HEK293 (cell line): ENCODE measurements at regions not wholly inside any gene's neighbourhood (a gene's known extent, or its start where the extent isn't known, plus 50 kb on each side); places are given as distances from the start of the nearest gene placed in this dataset.

ENCODE experiments used
- CTCF ChIA-PET: fragments of 350-600 bp; formaldehyde crosslinking; extraction: SDS; loops from one replicate; lab custom pipeline; 2021; ENCODE audit warnings: antibody characterized with exemption; lab: Yijun Ruan, JAX
- POLR2A ChIA-PET: fragments of 300-600 bp; formaldehyde crosslinking; extraction: SDS; loops from one replicate; lab custom pipeline; 2020; ENCODE audit warnings: antibody characterized with exemption, inconsistent platforms; lab: Yijun Ruan, JAX
- H3K27ac ChIP-seq: fragments of 200-500 bp; sonication (Bioruptor generic); 2 replicates; pipeline ENCODE4 v1.5.1; 2014; ENCODE audit warnings: low read depth, low read length, control low read depth, inconsistent platforms; ENCODE audit errors: extremely low read depth
- H3K36me3 ChIP-seq, 2 experiments: fragments of 200-500 bp in 1 of 2; sonication (Bioruptor generic) in 1 of 2; 1 replicate in 1 of 2; 2 replicates in 1 of 2; pipeline ENCODE4 v1.5.1; 2014 to 2017; ENCODE audit warnings: inconsistent platforms in 2 of 2, low read length in 2 of 2; ENCODE audit not compliant: control insufficient read depth in 2 of 2, insufficient read depth in 1 of 2
- H3K4me1 ChIP-seq: fragments of 200-500 bp; sonication (Bioruptor generic); 2 replicates; pipeline ENCODE4 v1.5.1; 2014; ENCODE audit warnings: mild to moderate bottlenecking, low read length, inconsistent platforms; ENCODE audit not compliant: control insufficient read depth, insufficient read depth
- H3K4me3 ChIP-seq: 2 replicates; pipeline ENCODE4 v1.5.1; 2011; ENCODE audit warnings: low read depth, mild to moderate bottlenecking, control low read depth, low read length, moderate library complexity
- H3K9me3 ChIP-seq: fragments of 200-500 bp; sonication (Bioruptor generic); 2 replicates; pipeline ENCODE4 v1.5.1; 2014; ENCODE audit warnings: low read depth, low read length, inconsistent platforms; ENCODE audit not compliant: control insufficient read depth, insufficient read depth
- GFI1B ChIP-seq: fragments of 450-650 bp; formaldehyde crosslinking; IDR thresholded peaks from 2 replicates; pipeline ENCODE4 v1.5.1; 2016; ENCODE audit warnings: missing biosample characterization, missing genetic modification characterization
- GLI4 ChIP-seq: fragments of 450-650 bp; formaldehyde crosslinking; IDR thresholded peaks from 2 replicates; pipeline ENCODE4 v1.5.1; 2016; ENCODE audit warnings: missing biosample characterization, missing genetic modification characterization
- HOXC10 ChIP-seq: sonication (generic); formaldehyde crosslinking; IDR thresholded peaks from 2 replicates; pipeline ENCODE4 v1.8.1; 2023; ENCODE audit warnings: mild to moderate bottlenecking, missing genetic modification reagents
- INSM2 ChIP-seq: fragments of 450-650 bp; formaldehyde crosslinking; IDR thresholded peaks from 2 replicates; pipeline ENCODE4 v1.5.1; 2016; ENCODE audit warnings: missing biosample characterization, missing genetic modification characterization
- KLF8 ChIP-seq: fragments of 450-650 bp; formaldehyde crosslinking; IDR thresholded peaks from 2 replicates; pipeline ENCODE4 v1.5.1; 2016; ENCODE audit warnings: missing biosample characterization, missing genetic modification characterization
- MEIS1 ChIP-seq: sonication (generic); formaldehyde crosslinking; IDR thresholded peaks from 2 replicates; pipeline ENCODE4 v1.8.1; 2022; ENCODE audit warnings: missing genetic modification reagents, mild to moderate bottlenecking, borderline replicate concordance
- PATZ1 ChIP-seq: fragments of 450-650 bp; formaldehyde crosslinking; IDR thresholded peaks from 2 replicates; pipeline ENCODE4 v1.5.1; 2016; ENCODE audit warnings: missing biosample characterization, missing genetic modification characterization
- SP2 ChIP-seq: fragments of 450-650 bp; formaldehyde crosslinking; IDR thresholded peaks from 2 replicates; pipeline ENCODE4 v1.5.1; 2016; ENCODE audit warnings: missing biosample characterization, missing genetic modification characterization
- YY1 ChIP-seq: fragments of 450-650 bp; formaldehyde crosslinking; IDR thresholded peaks from 2 replicates; pipeline ENCODE4 v1.5.1; 2018; ENCODE audit warnings: missing biosample characterization, missing genetic modification characterization
- ZBTB49 ChIP-seq: fragments of 450-650 bp; formaldehyde crosslinking; IDR thresholded peaks from 2 replicates; pipeline ENCODE4 v1.5.1; 2016; ENCODE audit warnings: missing biosample characterization, missing genetic modification characterization, low read depth
- ZFP69B ChIP-seq: fragments of 450-650 bp; formaldehyde crosslinking; IDR thresholded peaks from 2 replicates; pipeline ENCODE4 v1.5.1; 2016; ENCODE audit warnings: missing biosample characterization, missing genetic modification characterization
- ZNF175 ChIP-seq: fragments of 450-650 bp; formaldehyde crosslinking; IDR thresholded peaks from 2 replicates; pipeline ENCODE4 v1.5.1; 2016; ENCODE audit warnings: missing biosample characterization, missing genetic modification characterization
- ZNF202 ChIP-seq: fragments of 450-650 bp; formaldehyde crosslinking; IDR thresholded peaks from 2 replicates; pipeline ENCODE4 v1.5.1; 2016; ENCODE audit warnings: missing biosample characterization, missing genetic modification characterization, borderline replicate concordance
- ZNF26 ChIP-seq: fragments of 450-650 bp; formaldehyde crosslinking; IDR thresholded peaks from 2 replicates; pipeline ENCODE4 v1.5.1; 2016; ENCODE audit warnings: missing biosample characterization, missing genetic modification characterization
- ZNF266 ChIP-seq: fragments of 450-650 bp; formaldehyde crosslinking; IDR thresholded peaks from 2 replicates; pipeline ENCODE4 v1.5.1; 2016; ENCODE audit warnings: missing biosample characterization, missing genetic modification characterization, low read depth
- ZNF311 ChIP-seq: fragments of 450-650 bp; formaldehyde crosslinking; IDR thresholded peaks from 2 replicates; pipeline ENCODE4 v1.5.1; 2017; ENCODE audit warnings: missing biosample characterization, missing genetic modification characterization, borderline replicate concordance
- ZNF37A ChIP-seq: fragments of 450-650 bp; IDR thresholded peaks from 2 replicates; pipeline ENCODE4 v1.5.1; 2018; ENCODE audit warnings: missing biosample characterization, missing genetic modification characterization
- ZNF404 ChIP-seq: fragments of 450-650 bp; formaldehyde crosslinking; IDR thresholded peaks from 2 replicates; pipeline ENCODE4 v1.5.1; 2017; ENCODE audit warnings: missing biosample characterization, missing genetic modification characterization
- ZNF48 ChIP-seq: fragments of 450-650 bp; formaldehyde crosslinking; IDR thresholded peaks from 2 replicates; pipeline ENCODE4 v1.5.1; 2016; ENCODE audit warnings: missing biosample characterization, missing genetic modification characterization
- ZNF549 ChIP-seq: fragments of 450-650 bp; IDR thresholded peaks from 2 replicates; pipeline ENCODE4 v1.5.1; 2018; ENCODE audit warnings: missing biosample characterization, missing genetic modification characterization, mild to moderate bottlenecking, inconsistent platforms, moderate library complexity
- ZNF596 ChIP-seq: fragments of 450-650 bp; IDR thresholded peaks from 2 replicates; pipeline ENCODE4 v1.5.0; 2018; ENCODE audit warnings: missing biosample characterization, mild to moderate bottlenecking, missing genetic modification characterization, moderate library complexity
- ZNF626 ChIP-seq: fragments of 450-650 bp; sonication (Bioruptor Pico); formaldehyde crosslinking; IDR thresholded peaks from 2 replicates; pipeline ENCODE4 v1.5.1; 2018; ENCODE audit warnings: missing biosample characterization, missing genetic modification characterization, inconsistent platforms
- ZNF660 ChIP-seq: fragments of 450-650 bp; IDR thresholded peaks from 2 replicates; pipeline ENCODE4 v1.5.1; 2018; ENCODE audit warnings: missing biosample characterization, mild to moderate bottlenecking, missing genetic modification characterization
- ZNF768 ChIP-seq: fragments of 450-650 bp; formaldehyde crosslinking; IDR thresholded peaks from 2 replicates; pipeline ENCODE4 v1.5.1; 2018; ENCODE audit warnings: missing biosample characterization, mild to moderate bottlenecking, missing genetic modification characterization
- ZNF792 ChIP-seq: fragments of 450-650 bp; formaldehyde crosslinking; IDR thresholded peaks from 2 replicates; pipeline ENCODE4 v1.5.1; 2016; ENCODE audit warnings: missing biosample characterization, missing genetic modification characterization
- TF ChIP-seq, protein P1 (sequence below): fragments of 450-650 bp; formaldehyde crosslinking; IDR thresholded peaks from 2 replicates; pipeline ENCODE4 v1.5.1; 2016; ENCODE audit warnings: missing biosample characterization, missing genetic modification characterization
- TF ChIP-seq, protein P2 (sequence below): fragments of 450-650 bp; formaldehyde crosslinking; IDR thresholded peaks from 2 replicates; pipeline ENCODE4 v1.5.1; 2016; ENCODE audit warnings: missing biosample characterization, missing genetic modification characterization

DNA sequence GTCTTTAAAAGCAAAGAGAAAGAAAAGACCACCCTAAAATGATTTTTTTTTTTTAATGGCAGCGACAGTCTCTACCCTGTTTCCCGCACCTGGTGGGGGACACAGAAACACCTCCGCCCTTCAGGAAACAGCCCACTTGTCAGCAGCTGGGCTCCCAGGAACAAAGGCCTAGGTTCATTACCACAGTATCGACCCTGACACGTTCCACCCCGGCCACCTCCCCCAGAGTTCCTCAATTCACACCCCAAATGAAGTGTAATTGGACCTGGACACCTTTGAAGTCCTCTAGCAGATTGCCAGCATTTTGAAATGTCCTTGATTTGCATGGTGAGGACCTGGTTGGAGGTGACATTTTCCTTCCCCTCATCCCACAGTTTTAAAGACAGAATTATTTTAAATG is 175.0 kb upstream of the BCOR start (continued):
- TF ChIP-seq ZNF792 (tag by site-specific recombination) (no peak), KLF8 (tag by site-specific recombination) (no peak), ZNF37A (tag by site-specific recombination) (no peak), ZBTB49 (tag by site-specific recombination) (no peak), SP2 (no peak), ZNF202 (tag by site-specific recombination) (no peak), ZNF596 (tag by site-specific recombination) (no peak), ZNF175 (tag by site-specific recombination) (no peak)

DNA sequence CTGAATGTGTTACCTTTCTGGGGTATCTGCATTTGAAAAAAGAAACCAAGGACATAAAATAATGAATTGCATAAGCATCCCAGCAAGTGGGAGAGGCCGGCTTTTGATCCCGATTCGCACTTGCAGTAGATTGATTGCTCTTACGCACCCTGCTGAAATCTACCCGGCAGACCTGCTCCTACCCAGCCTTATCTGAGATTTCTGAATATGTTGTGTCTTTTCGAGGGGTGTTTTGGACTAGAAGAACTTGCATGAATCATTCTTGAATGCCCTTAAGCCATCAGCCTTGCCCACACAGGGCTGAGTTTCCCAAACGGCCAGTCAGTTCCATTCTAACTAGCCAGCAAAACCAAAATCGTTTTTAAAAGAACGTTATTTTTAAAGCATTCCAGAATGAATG is 174.4 kb upstream of the BCOR start:
- H3K27ac ChIP-seq = no peak overlapping the region

GRCh38 chrX:40268188-40268520 is 170.4 kb upstream of the BCOR start:
- ChIA-PET POLR2A (interaction anchor here (2.0 kb wide), 1 partner anchor 170 kb away, joined by 6 read pairs; the partner anchor contains the start of gene BCOR), CTCF (no interaction called here)
- no peaks in the 10 kb centered on the region for H3K36me3 ChIP-seq
- H3K9me3 ChIP-seq = no peaks in the 10 kb centered on the region
- no peak overlapping the region for H3K27ac ChIP-seq
- H3K4me3 ChIP-seq = no peak overlapping the region
- H3K4me1 ChIP-seq = no peaks in the 10 kb centered on the region
- TF ChIP-seq ZNF596 (tag by site-specific recombination) = no peak
- TF ChIP-seq ZFP69B (tag by site-specific recombination) = no peak
- TF ChIP-seq HOXC10 (CRISPR knock-in tag) = no peak
- no peak for TF ChIP-seq MEIS1 (CRISPR knock-in tag)
- TF ChIP-seq YY1 (tag by site-specific recombination) = no peak
- TF ChIP-seq ZNF549 (tag by site-specific recombination) = no peak
- TF ChIP-seq, protein P1, sequence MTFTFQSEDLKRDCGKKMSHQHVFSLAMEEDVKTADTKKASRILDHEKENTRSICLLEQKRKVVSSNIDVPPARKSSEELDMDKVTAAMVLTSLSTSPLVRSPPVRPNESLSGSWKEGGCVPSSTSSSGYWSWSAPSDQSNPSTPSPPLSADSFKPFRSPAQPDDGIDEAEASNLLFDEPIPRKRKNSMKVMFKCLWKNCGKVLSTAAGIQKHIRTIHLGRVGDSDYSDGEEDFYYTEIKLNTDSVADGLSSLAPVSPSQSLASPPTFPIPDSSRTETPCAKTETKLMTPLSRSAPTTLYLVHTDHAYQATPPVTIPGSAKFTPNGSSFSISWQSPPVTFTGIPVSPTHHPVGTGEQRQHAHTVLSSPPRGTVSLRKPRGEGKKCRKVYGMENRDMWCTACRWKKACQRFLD (tag by site-specific recombination) = no peak
- TF ChIP-seq INSM2 (tag by site-specific recombination) = no peak
- TF ChIP-seq, protein P2, sequence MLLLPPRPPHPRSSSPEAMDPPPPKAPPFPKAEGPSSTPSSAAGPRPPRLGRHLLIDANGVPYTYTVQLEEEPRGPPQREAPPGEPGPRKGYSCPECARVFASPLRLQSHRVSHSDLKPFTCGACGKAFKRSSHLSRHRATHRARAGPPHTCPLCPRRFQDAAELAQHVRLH = no peak
- TF ChIP-seq GLI4 = no peak
- TF ChIP-seq ZNF404 (tag by site-specific recombination) = no peak

More for the DNA sequence above, 174.4 kb upstream of the BCOR start:
- Histone ChIP-seq H3K4me3 (no peak overlapping the region), H3K36me3 (no peaks in the 10 kb centered on the region), H3K9me3 (no peaks in the 10 kb centered on the region), H3K4me1 (no peaks in the 10 kb centered on the region)
- TF ChIP-seq GFI1B (no peak), ZNF768 (no peak), ZNF660 (tag by site-specific recombination) (no peak), ZNF626 (no peak), PATZ1 (no peak), ZNF311 (tag by site-specific recombination) (no peak), ZNF26 (tag by site-specific recombination) (no peak), ZNF48 (no peak), ZNF266 (tag by site-specific recombination) (no peak)
- ChIA-PET CTCF (no interaction called here), POLR2A (no interaction called here)
